Urothelium cell line (cell line): ENCODE measurements at regions not wholly inside any gene's neighbourhood (a gene's known extent, or its start where the extent isn't known, plus 50 kb on each side); places are given as distances from the start of the nearest gene placed in this dataset.

Experiments
- DNase-seq: peaks from one replicate; pipeline ENCODE4 v3.0.0; 2011; ENCODE audit warnings: low spot score, mixed read lengths
- FAIRE-seq: peaks from 2 replicates; lab custom pipeline; 2011; peaks lifted over from hg19 to GRCh38; lab: Jason Lieb, UNC

- FAIRE-seq, result no peak
- DNase-seq, result no peak
These were observed 582.0 kb downstream of the PKHD1 start for GRCh38 chr6:51505434-51505833.

- DNase-seq (no peak), FAIRE-seq (no peak)
These were observed 577.8 kb downstream of the PKHD1 start for GRCh38 chr6:51509597-51509996.

- FAIRE-seq (no peak), DNase-seq (no peak)
These were observed 576.3 kb downstream of the PKHD1 start for GRCh38 chr6:51511081-51511480.

GRCh38 chr6:51513891-51514747 lies 573.3 kb downstream of the PKHD1 start:
- FAIRE-seq (no peak), DNase-seq (peak; percentile 12)

- FAIRE-seq (no peak), DNase-seq (no peak)
These were observed 572.5 kb downstream of the PKHD1 start for GRCh38 chr6:51514748-51515402.

GRCh38 chr6:51526049-51526448 lies 561.4 kb downstream of the PKHD1 start:
- DNase-seq (no peak), FAIRE-seq (no peak)

- no peak for DNase-seq
These were observed 560.5 kb downstream of the PKHD1 start for GRCh38 chr6:51526922-51527321.

GRCh38 chr6:51528556-51528955 lies 558.9 kb downstream of the PKHD1 start:
- FAIRE-seq, result peak; percentile 17
- DNase-seq, result peak; percentile 23

More at GRCh38 chr6:51526922-51527321, 560.5 kb downstream of the PKHD1 start:
- no peak for FAIRE-seq

GRCh38 chr6:51529240-51529639 lies 558.2 kb downstream of the PKHD1 start:
- FAIRE-seq, result no peak
- DNase-seq, result no peak

GRCh38 chr6:51531623-51532022 lies 555.8 kb downstream of the PKHD1 start:
- FAIRE-seq (no peak), DNase-seq (no peak)

GRCh38 chr6:51533962-51534361 lies 553.5 kb downstream of the PKHD1 start:
- no peak for FAIRE-seq
- DNase-seq, result no peak

- DNase-seq, result no peak
- FAIRE-seq, result no peak
These were observed 552.1 kb downstream of the PKHD1 start for GRCh38 chr6:51535327-51535726.

- no peak for FAIRE-seq
- no peak for DNase-seq
These were observed 550.7 kb downstream of the PKHD1 start for GRCh38 chr6:51536728-51537127.

GRCh38 chr6:51541847-51542246 lies 545.6 kb downstream of the PKHD1 start:
- peak; percentile 36 for DNase-seq
- FAIRE-seq, result no peak

- FAIRE-seq (no peak), DNase-seq (peak; percentile 42)
These were observed 544.9 kb downstream of the PKHD1 start for GRCh38 chr6:51542475-51542874.

- no peak for DNase-seq
- FAIRE-seq, result no peak
These were observed 537.2 kb downstream of the PKHD1 start for GRCh38 chr6:51550243-51550642.

- FAIRE-seq (no peak), DNase-seq (no peak)
These were observed 535.0 kb downstream of the PKHD1 start for GRCh38 chr6:51552435-51552834.

- FAIRE-seq (no peak), DNase-seq (no peak)
These were observed 534.0 kb downstream of the PKHD1 start for GRCh38 chr6:51553246-51554015.

- DNase-seq (no peak), FAIRE-seq (no peak)
These were observed 533.4 kb downstream of the PKHD1 start for GRCh38 chr6:51554029-51554428.

- FAIRE-seq (peak; percentile 53), DNase-seq (no peak)
These were observed 528.4 kb downstream of the PKHD1 start for GRCh38 chr6:51559059-51559458.

GRCh38 chr6:51562198-51562597 lies 525.2 kb downstream of the PKHD1 start:
- DNase-seq (no peak), FAIRE-seq (no peak)
